Ramos (cell line): ENCODE measurements at regions not wholly inside any gene's neighbourhood (a gene's known extent, or its start where the extent isn't known, plus 50 kb on each side); places are given as distances from the start of the nearest gene placed in this dataset.
"Not testable (repeated sequence)": the region's sequence is repeated elsewhere in the genome, so short reads cannot be mapped to it uniquely, and the experiment has no call there.

ENCODE experiments used
- in situ Hi-C: fragments of 300-500 bp; cut with MboI; formaldehyde crosslinking; loops from one replicate; pipeline ENCODE4 v1.14.3; 2022; ENCODE audit warnings: low sequenced_read_pairs; ENCODE audit not compliant: unreplicated experiment

GRCh38 chr22:27105142-27106025 lies 448.0 kb downstream of the MIAT start:
- in situ Hi-C loops: no loop called here

DNA sequence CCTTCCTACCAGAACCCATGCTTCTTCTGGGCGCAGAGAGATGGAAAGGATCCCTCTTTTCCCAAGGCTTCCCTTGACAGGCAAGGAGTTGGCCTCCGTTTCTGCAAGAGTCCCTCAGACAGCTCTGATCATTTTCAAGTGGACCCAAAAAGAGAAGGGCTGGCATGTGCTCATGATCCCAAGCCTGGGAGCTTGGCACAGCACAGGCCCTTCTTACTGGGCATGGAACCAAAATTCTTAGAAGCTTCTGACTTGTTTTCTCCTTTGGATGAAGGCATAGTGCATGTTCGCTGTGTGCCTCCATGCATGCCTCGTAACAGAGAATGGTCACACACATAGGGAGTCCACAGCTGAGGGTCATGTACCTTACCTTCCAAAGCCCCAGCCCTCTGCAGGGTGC lies 449.6 kb downstream of the MIAT start:
- in situ Hi-C loops: no loop called here

DNA sequence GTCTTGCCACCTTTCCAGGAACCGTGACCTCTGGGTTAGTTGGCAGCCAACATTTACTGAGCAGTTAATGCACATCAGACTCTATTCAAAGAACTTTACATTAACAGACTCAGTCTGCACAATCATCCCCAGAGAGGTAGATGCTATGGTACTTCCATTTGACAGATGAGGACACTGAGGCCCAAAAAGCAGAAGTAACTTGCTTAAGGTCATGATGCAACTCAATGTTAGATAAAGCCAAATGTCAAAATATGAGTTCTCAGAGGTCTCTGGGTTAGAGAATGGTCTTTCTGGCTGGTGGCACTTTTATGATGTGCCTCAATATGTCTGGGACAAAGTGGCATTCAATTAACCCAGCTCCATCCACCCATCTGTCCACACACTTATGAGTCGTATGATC lies 450.0 kb downstream of the MIAT start:
- in situ Hi-C loops: no loop called here

DNA sequence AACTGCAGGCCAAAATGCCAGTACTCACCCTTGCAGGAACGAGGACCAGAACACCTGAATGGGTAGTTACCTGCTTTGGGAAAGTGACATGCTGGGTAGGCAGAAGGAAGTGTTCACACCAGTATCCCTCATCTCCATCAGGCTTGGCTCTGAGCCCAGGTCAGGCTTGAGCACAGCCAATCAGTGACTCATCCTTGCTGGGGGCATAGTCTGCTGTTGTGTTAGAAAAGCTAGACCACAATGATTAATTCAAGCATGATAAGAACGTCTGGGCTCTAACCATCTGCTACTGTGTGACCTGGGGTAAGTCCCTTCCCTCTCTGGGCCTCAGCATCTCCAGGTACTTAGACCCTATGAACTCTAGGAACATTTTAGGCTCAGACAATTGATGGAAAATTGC lies 450.4 kb downstream of the MIAT start:
- in situ Hi-C loops: no loop called here

GRCh38 chr22:27108425-27109114 lies 451.2 kb downstream of the MIAT start:
- in situ Hi-C loops: no loop called here

DNA sequence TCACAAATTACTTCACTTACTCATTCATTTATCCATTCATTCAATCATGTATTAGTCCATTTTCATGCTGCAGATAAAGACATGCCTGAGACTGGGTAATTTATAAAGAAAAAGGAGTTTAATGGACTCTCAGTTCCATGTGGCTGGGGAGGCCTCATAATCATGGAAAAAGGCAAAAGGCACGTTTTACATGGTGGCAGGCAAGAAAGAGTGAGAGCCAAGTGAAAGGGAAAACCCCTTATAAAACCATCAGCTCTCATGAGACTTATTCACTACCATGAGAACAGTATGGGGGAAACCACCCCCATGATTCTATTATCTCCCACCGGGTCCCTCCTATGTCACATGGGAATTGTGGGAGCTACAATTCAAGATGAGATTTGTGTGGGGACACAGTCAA lies 452.0 kb downstream of the MIAT start:
- in situ Hi-C loops: not testable (repeated sequence)

DNA sequence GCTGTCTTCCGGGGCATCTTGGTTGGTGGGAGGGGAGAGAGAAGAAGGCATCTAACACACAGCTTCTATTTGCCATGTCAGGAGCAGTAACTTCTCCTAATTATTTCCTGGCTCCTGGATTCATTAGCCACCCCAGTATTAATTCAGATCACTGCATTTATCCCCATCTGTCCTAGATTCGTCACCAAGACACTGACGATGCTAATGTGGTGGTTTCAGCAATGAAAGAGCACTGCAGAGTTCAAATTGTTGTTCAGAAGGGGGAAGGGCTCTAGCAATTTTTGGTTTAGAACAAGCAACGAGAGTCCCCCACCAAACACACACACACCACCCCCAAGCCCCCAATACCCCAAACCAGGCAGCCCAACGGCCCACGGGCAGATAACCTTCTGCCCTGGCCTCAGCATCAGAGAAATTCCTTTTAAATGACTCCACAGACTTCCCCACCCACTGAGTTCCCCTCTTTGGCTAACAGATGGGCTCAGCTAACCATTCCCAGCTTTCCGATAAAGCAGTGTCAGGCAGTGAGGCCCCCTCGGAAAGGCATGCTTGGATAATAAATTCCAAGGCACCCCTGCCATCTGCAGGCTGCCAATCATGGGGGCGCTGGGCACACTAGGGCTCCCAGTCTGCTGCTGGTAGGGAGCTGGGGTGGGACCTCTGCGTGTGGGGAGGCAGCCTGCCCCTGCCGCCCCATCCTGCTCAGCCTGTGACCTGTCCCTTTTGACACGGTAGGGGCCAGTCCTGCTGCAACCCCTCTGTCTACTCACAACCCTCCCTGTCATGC lies 453.5 kb downstream of the MIAT start:
- in situ Hi-C loops: no loop called here

- in situ Hi-C loops: no loop called here
These were observed 454.6 kb downstream of the MIAT start for GRCh38 chr22:27111796-27112672.

- in situ Hi-C loops: no loop called here
These were observed 455.8 kb downstream of the MIAT start for GRCh38 chr22:27113211-27113635.

DNA sequence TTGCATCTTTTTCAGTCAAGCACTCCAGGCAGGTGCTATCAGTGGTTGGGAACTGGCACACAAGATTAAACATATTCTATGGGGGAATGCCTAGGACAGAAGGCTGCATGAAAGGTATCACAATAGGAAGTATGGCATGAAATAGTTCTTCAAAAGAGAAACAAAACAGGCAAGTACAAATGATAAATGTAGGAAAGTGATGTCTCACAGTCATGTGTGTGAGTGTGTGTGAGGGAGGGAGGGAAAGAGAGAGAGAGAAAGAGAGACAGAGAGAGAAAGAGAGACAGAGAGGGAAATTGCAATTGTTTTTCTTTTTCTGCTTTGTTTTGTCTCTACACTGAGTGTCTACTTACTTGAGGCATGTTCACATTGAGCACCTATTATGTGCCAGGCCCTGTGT lies 456.3 kb downstream of the MIAT start:
- in situ Hi-C loops: no loop called here

- in situ Hi-C loops: no loop called here
These were observed 456.8 kb downstream of the MIAT start for GRCh38 chr22:27114186-27114585.

DNA sequence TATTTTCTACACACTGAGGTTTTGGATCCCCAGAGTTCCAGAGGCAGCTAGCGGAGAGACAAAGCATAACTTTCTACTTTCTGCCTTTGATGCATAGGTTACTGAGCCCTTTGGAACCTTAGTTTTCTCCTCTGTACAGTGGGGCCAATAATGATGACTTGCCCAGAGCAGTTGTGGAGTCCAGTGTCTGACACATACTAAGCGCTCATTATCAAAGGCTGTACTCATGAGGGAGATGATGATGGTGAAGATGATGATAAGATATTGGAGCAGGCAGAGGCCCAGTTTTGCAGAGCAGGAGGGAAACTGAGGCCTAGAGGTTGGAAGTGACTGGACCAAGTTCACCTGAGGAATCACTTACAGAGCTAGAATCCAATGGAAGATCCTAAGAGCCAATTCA lies 458.0 kb downstream of the MIAT start:
- in situ Hi-C loops: no loop called here

- in situ Hi-C loops: no loop called here
These were observed 458.4 kb downstream of the MIAT start for GRCh38 chr22:27115816-27116256.

- in situ Hi-C loops: no loop called here
These were observed 459.1 kb downstream of the MIAT start for GRCh38 chr22:27116312-27117086.

DNA sequence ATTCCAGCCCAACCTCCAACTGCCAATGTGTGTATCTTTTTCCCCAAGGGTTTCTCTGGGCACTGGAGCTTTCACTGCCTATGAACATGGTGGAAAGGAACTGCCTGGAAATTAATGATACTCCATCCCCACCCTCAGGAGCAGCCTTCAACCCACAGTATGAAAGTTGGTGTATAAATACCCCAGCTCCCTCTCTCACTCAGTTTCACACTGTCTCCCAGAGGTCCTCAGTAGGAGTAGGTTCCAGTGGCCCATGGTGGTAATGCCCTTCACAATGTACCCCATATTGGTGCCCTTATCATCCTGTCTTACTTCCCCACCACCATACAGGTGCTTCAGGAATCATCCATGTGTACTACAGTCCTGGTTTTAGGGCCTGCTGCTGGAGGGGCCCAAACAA lies 462.6 kb downstream of the MIAT start:
- in situ Hi-C loops: no loop called here

DNA sequence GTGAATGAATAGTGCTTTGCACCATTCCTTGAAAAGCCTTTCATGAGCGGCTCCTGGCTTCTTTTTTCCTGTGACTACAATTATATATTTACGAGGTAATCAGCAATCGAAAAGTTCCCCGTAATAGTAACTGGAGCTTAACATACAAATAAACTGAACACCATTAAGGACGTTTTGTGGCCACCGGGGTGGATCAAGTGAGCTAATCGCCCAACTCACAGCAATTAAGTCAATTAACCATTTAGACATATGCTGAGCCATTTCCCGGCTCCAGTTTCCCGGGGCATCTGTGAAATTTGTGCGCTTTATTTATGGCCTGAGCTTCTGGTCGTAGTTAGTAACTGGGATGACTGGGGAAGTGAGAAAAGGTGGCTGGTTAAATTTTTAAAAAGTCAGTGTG lies 465.2 kb downstream of the MIAT start:
- in situ Hi-C loops: no loop called here

DNA sequence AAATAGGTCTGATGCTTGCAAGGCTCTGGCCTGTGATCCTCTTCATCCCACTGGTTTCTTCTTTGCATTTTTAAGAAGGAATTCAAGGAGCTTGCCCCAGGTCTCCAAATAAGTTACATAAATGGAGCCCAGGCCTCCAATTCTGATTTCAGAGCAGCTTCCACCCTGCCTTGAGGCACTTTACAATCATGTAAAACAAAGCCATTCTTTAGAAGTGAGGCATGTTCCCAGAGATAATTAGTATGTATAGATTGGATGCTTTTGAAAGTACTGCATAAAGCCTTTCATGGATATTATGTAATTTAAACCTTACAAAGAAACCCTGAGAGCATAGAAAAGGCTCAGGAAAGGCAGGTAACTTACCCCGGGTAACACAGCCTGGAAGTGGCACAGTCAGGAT lies 466.5 kb downstream of the MIAT start:
- in situ Hi-C loops: no loop called here

DNA sequence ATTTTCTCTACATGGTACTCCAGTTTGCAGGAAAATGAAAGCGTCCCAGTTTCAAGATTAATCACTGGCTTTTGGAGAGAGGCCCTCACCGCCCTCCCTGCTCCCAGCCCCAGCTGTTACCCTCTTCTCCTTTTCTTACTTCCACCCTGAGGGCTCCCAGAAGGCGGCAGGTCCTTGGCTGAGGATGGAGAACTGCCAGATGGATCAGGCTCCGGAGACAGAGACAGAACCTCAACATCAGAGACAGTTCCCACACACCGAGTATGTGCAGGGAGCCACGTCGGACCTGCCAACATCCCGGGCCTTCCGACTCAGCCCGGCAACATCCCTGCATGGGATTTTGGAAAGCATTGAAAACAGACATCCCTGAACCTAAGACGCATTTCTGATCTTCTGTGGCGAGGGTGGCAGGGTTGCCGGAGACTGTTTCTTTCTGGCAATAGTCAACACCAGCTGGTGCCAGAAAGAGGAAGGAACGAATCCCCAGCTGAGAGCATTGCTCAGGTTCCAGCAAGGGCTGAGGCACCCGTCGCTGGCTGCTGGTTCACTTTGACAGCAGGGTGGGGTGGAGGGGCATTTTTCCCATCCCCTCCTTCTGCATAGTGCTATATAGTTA lies 467.1 kb downstream of the MIAT start:
- in situ Hi-C loops: no loop called here

GRCh38 chr22:27125539-27125938 lies 468.2 kb downstream of the MIAT start:
- in situ Hi-C loops: no loop called here
